ENCODE measurements at regions not wholly inside any gene's neighbourhood (a gene's known extent, or its start where the extent isn't known, plus 50 kb on each side); places are given as distances from the start of the nearest gene placed in this dataset.

- no peaks in the 10 kb centered on the region for H4K20me1 ChIP-seq (replicated peaks; ENCODE audit: control insufficient read depth, insufficient read depth, low read length)
- H3K9me3 ChIP-seq (replicated peaks; ENCODE audit: control insufficient read depth, insufficient read depth, low read depth, low read length) = no peaks in the 10 kb centered on the region
- ATAC-seq (no peak), DNase-seq (ENCODE audit: extremely low read depth in 1 of 4, low spot score in 3 of 4) (no peak), FAIRE-seq (no peak)
- no peak overlapping the region for H2AFZ ChIP-seq (ENCODE audit: low read depth, low read length)
- no TSS peak for BruUV-seq (replicated peaks)
- H3K9me1 ChIP-seq (ENCODE audit: control insufficient read depth, insufficient read depth, low read length) = no peaks in the 10 kb centered on the region
- H3K4me1 ChIP-seq (replicated peaks in 1 of 2; ENCODE audit: control insufficient read depth in 2 of 2, insufficient read depth in 2 of 2, low read length in 2 of 2) = peaks cover 0 to 3% of the 10 kb centered on the region in 2 experiments; a peak in 1 of 5 replicates
- no peak overlapping the region for H3K4me3 ChIP-seq
- TF ChIP-seq RBM25 (IDR thresholded peaks at IDR 0.05; ENCODE audit: low read depth, low read length, severe bottlenecking) (no peak), ZBTB7A (IDR thresholded peaks at IDR 0.05; ENCODE audit: borderline replicate concordance, control insufficient read depth, low read depth, low read length) (no peak), SNAPC5 (CRISPR knock-in tag; IDR thresholded peaks at IDR 0.05) (no peak), ZNF224 (CRISPR knock-in tag; IDR thresholded peaks at IDR 0.05) (no peak), ARID2 (IDR thresholded peaks at IDR 0.05) (no peak), MEIS2 (IDR thresholded peaks at IDR 0.05; ENCODE audit: partially characterized antibody) (no peak), YY1 (IDR thresholded peaks at IDR 0.05; ENCODE audit: borderline replicate concordance in 1 of 3, control insufficient read depth in 1 of 3, extremely low read depth in 1 of 3, insufficient read depth in 3 of 3, insufficient read length in 1 of 3, insufficient replicate concordance in 2 of 3, low read depth in 1 of 3, low read length in 2 of 3) (no peak), VEZF1 (CRISPR knock-in tag; IDR thresholded peaks at IDR 0.05) (no peak), BDP1 (IDR thresholded peaks at IDR 0.05; ENCODE audit: insufficient read depth, insufficient read length) (no peak), ZNF175 (CRISPR knock-in tag; IDR thresholded peaks at IDR 0.05; ENCODE audit: low read depth) (no peak), ASH1L (IDR thresholded peaks at IDR 0.05; ENCODE audit: borderline replicate concordance, low read depth, partially characterized antibody) (no peak), HMG20A (CRISPR knock-in tag; conservative IDR thresholded peaks at IDR 0.05) (no peak), MAFG (tag; conservative IDR thresholded peaks at IDR 0.05) (no peak), RBM22 (IDR thresholded peaks at IDR 0.05; ENCODE audit: low read depth, low read length, poor library complexity, severe bottlenecking) (no peak), NCOA1 (IDR thresholded peaks at IDR 0.05; ENCODE audit: low read depth) (no peak), HMGN3 (IDR thresholded peaks at IDR 0.05; ENCODE audit: borderline replicate concordance, extremely low read depth, insufficient read length, low read depth, low read length) (no peak), ZSCAN29 (IDR thresholded peaks at IDR 0.05) (no peak), ZNF764 (CRISPR knock-in tag; IDR thresholded peaks at IDR 0.05; ENCODE audit: low read depth) (no peak), RFX5 (IDR thresholded peaks at IDR 0.05; ENCODE audit: low read depth, low read length) (no peak)
- POLR2A ChIA-PET = no interaction called here
- H3K36me3 ChIP-seq (ENCODE audit: control insufficient read depth, insufficient read depth, low read length) = no peaks in the 10 kb centered on the region
- in situ Hi-C loops (cut with MboI) (no loop called here), intact Hi-C loops (cut with micrococcal nuclease) (no loop called here)
- WGBS (ENCODE audit: insufficient coverage, low coverage, missing lambda C conversion rate) = 0% methylated on average over 1 of the region's 1 CpG
- H3K27ac ChIP-seq (ENCODE audit: extremely low read depth, low read depth, low read length) = no peak overlapping the region
- no peaks in the 10 kb centered on the region for H3K27me3 ChIP-seq (ENCODE audit: control insufficient read depth in 2 of 2, insufficient read depth in 2 of 2, low read length in 2 of 2)
- CTCF ChIA-PET (ENCODE audit: low intra/inter-chr PET ratio) = interaction anchor here (0.6 kb wide), 1 partner anchor 88 kb away, joined by 3 read pairs; no protein-coding TSS in a partner anchor
- H3K9ac ChIP-seq (ENCODE audit: insufficient read depth in 1 of 2, low read depth in 2 of 2, low read length in 2 of 2) = no peak overlapping the region
- H3K4me2 ChIP-seq (ENCODE audit: insufficient read depth, low read length) = no peak overlapping the region
- no peaks in the 10 kb centered on the region for H3K79me2 ChIP-seq (ENCODE audit: control insufficient read depth, insufficient read depth, low read length)
These were observed 119.2 kb upstream of the SCN7A start for GRCh38 chr2:166613226-166613625.

Measured in K562 (cell line).